NCI-H187 (cell line): ENCODE measurements at regions not wholly inside any gene's neighbourhood (a gene's known extent, or its start where the extent isn't known, plus 50 kb on each side); places are given as distances from the start of the nearest gene placed in this dataset.

Experiments
- DNase-seq, 2 experiments: peaks; one replicate each; lab custom pipeline; 2025; lab: John Stamatoyannopoulos, UW

DNA sequence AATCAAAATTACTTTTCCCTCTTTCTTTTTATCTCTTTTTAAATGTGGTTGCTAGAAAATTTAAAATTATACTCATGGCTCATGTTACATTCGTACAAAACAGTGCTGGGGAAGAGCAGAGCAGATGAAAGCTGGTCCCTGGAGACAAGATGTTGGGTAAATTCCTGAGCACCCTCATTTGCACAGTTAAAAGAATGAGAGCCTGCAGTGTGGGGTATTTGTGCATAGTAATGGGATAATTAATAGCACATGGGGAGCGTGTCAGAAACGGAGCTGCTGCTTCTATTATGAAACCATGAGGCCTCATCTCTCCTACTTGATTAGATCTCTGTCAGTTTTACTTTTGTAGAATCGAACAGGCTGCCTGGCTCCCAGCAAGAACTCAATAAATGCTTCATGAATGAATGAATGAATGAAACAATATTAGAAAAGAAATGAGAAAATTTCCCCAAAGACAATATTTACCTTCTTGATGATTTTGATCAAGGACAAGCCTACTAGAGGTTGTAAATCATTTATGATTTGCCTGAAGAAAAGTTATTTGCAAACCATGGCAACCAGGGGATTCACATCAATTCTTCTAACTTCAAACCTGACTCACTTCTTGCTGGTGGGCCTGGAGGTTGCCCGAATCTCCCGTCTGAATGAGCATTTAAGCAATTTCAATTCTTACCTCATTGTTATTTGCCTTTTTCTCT lies 177.2 kb upstream of the TUT7 start:
- no peak for DNase-seq

DNA sequence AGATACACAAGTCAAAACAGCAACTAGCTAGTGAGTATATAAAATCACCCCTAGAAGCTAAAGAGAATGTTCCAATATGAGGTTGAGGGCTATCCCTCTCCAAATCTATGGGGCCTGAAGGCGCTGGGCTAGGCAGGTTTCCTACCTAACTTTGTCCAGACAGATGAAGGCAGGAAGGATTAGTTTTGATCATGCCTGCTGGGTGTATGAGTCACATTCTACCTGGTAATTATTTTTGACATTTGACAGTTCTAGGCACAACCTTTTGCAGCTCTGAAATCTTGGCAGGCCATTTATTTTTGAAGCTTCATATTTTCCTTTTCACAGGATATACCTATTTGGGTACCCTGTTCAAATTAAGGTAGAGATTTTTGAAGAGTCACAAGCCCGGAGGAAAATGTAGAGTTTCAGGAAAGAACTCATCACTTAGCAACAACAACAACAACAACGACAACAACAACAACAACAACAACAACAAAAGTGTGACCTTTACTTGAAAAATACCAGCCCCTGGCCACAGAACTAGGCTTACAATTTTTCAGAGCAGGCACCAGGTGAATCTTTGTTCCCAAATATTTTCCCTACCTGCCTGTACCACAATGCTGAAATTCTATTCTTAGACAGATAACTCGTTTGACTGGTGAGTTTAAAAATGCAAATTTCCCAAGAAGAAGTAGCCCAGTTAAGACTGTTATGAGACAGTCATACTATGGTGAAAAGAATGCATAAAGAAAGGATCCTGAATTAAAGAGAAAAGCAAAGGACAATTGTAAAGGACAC lies 175.5 kb upstream of the TUT7 start:
- DNase-seq, result no peak

DNA sequence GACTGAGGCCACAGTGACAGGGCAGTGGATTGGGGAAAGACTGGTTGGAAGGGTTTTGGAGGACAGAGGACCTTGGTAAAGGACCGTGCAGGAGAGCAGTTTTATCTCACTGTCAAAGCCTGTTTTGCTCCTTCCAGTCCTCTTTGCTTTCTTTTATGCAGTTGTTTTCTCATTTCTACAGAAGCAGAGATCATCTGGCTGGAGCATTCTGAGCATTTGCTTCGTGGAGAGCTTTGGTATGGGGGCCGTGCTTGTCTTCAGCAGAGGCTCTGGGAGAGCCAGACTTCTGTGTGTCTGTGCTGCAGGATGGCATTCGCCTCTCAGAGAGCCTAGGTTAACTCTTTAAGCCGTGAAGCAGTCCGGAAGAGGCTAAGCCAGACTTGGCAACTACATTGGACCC lies 171.8 kb upstream of the TUT7 start:
- DNase-seq, result no peak

DNA sequence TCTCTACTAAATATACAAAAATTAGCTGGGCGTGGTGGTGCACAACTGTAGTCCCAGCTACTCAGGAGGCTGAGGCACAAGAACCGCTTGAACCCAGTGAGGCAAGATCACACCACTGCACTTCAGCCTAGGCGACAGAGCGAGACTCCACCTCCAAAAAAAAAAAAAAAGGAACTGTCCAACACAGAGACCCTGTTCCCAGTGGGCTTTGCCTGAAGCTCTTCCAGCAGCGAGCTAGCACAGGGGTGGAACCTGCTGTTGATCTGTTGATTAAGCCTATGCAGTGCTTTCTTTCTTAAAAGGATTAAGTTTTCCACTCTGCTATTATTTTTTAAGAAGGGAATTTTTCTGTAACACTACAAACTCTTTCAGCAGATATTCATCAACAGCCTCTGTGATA lies 171.0 kb upstream of the TUT7 start:
- no peak for DNase-seq

DNA sequence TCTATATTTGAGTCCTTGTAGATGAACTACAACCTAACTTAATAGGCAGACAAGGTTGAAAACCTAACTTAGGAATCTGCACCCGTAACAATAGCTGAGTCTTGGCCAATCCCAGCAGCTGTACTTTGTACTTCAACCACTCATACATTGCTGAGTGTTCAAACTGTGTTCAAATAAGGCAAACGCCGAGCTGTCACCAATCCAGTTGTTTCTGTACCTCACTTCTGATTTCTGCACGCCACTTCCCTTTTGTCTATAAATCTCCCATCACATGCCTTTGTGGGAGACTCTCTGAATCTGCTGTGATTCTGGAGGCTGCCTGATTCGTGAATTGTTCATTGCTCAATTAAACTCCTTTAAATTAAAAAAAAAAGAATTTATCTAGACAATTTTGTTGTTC lies 167.8 kb upstream of the TUT7 start:
- DNase-seq, result no peak

DNA sequence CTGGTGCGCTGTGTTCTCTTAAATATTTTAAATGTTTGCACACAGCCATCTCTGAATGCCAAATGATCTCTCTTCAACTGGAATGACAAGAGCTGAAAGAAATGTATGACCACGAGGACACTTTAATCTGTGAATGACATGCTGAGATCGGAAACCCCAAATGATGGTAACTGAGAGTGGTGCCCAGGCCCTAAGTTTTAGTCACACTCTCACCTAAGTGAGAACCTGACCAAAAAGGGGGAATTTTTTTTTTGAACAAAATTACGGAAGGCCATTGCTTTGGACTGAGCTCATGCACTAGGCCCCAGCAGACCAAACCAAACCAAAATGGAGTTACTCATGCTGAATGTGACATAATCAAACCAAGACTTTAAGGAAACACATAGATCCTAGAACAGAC lies 167.1 kb upstream of the TUT7 start:
- no peak for DNase-seq

DNA sequence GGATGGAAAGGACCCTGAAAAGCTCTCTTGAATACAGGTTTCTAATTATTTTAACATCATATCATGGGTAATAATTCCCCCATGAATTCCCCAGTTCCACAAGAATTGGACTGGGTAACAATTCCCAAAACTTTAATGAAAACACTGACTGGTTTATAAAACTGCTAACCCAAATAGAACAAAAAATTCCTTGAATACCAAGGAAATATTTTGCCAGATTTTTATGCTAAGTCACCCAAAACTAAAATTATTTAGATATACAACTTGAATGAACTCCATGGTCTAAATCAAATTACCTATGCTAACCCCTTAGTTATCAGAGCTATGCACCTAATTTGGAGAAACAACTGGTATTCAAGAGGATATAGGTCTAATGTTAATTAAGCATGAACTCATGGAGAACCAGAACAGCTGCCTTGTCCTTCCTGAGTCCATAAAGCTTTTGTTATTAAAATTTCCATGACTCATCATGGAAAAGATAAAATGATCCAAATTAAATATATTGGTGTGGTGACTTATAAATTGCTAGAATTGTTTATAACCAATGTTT lies 164.9 kb upstream of the TUT7 start:
- DNase-seq, result no peak

DNA sequence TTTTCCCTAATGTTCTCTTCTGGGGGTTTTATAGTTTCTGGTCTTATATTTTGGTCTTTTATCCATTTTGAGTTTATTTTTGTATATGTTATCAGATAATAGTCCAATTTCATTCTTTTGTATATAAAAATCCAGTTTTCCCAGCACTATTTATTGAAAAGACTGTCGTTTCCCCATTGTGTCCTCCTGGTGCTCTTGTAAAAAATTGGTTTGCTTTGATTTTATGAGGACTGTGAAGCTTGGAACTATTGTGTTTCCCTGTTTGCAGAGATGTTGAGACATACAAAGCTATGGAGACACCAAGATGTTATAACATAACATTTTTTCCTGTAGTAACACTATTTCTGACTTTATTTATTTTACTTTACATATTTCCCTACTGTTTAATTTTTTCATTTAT lies 163.3 kb upstream of the TUT7 start:
- no peak for DNase-seq

DNA sequence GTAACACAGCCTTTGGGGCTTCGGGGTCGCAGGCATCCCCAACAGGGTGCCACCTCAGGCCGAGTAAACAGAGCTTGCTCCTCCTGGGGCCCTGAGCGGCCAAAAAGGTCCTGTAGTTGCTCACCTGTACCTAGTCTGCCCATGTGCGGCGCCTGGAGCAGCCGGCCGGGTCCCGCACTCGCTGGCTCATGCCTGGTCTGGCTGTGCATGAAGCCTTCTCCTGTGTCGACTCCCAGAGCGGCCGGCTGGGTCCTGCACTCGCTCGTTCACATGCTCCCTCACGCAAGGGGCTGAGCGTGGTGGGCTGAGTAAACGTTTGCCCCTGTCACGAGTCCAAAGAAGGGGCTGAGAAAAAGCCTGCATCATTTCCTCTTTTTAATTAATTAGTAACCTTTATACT lies 162.4 kb upstream of the TUT7 start:
- DNase-seq, result no peak

DNA sequence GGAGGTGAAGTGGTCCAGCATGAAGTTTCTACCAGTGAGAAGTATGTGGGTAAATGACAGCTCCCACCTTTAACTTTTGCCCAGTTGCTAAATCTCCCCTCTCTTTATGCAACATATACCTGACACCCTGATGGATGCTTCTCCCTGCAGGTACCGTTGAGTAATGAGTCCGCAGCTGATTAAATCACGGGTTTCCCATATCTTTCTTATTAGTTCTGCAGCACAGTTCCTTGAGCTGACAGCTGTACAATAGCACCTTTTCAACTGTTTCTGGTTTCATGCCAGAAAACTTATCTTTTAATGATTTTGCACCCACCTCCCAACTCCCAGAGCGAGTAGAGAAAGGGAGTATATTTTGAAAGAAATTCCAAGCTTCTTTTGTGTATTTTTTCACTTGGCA lies 161.0 kb upstream of the TUT7 start:
- no peak for DNase-seq

DNA sequence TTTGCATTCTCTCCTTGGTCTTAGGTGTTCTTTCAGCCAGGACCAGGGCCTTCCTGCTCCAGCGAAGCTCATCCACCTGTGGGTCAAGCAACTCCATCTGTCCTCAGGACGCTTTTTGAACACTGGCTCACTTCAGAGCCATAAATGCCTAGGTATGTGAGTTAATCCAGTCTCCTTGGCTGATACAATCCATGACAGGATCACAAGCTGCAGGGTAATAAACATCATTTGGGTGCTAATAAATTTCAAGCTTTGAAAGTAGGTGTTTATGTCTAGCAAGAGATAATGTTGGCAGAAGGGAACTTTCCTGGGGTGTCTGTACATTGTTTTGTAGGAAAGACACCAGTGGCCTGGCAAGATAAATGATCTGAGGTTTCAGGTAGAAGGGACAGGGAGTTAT lies 159.2 kb upstream of the TUT7 start:
- no peak for DNase-seq

DNA sequence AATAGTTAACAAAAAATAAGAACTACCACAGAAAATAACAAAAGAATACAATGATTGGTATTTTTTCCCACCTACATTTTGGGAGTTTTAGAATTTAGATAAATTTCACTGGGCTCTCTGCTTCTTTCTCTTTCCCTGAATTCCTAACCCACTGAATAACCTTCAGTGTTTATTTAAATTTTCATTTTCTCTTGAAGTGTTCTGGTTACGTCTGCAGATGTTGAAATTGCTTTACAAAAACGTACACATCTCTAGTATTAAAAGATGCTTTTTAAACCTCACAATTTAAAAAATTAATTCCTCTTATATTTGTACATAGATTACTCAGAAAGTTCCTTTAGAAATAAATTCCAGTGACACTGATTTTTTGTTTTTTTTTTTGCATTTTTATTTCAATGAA lies 158.7 kb upstream of the TUT7 start:
- no peak for DNase-seq

DNA sequence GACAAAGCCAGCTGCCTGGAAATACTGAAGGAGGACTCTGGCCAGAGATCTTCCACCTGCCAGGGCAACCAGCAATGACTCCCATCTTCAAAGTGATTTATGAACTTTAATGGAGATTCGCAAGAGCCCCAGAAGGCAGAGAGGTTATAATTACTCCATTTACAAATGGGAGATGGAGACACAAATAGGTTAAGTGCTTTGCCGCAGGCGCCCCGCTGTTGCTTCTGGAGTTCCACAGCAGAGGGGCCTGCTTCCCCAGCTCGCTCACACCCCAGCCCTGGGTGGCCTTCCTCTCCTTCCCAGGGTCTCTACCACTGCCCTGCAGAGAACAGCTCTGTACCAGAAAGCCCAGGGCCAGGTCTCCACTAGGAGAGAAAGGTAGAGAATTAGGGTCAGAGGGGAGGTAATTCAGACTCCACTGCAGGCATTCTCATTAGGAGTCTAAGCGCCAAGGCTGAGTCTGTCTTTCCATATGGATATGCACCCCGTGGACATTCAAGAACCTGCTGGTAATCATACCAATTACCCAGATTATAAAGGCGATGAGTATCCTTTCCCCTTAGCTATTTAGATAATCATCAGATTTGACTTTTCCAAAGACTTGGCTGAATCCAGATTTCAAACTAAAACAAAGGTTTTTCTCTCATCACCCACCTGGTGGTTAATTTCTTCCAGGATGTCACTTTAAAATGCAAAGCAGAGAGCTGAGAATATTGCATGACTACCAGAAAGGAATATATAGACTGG lies 157.6 kb upstream of the TUT7 start:
- peak; percentile 4 to 18 for DNase-seq

DNA sequence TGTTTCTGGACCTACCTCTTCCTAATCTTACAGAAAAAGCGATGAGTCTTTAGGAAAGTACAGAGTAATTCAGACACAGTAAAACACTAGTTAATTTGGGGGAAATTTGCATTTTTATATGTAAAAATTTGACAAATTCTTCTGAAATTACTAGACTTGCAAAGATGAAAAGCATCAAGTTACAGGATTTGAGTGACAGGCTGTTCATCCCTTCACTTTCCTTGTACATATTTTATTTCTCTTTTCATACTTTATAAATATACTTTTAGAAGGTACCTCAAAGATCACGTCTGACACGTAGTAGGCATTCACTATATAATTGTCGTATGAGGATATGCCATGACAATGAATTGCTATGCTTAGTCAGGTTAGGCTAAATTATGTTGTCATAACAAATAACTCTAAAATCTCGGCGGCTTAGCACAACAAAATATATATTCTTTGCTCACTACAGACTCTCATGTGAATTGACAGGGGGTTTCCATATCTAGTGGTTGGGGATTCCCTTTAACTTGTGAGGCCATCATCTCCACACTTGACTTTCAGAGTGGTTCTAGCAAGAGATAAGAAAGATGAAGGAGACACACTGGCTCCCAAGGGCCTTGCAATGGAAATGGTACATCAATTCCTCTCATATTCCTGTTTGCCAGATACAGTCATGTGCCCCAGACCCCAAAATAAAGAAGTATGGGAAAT lies 154.1 kb upstream of the TUT7 start:
- no peak for DNase-seq

DNA sequence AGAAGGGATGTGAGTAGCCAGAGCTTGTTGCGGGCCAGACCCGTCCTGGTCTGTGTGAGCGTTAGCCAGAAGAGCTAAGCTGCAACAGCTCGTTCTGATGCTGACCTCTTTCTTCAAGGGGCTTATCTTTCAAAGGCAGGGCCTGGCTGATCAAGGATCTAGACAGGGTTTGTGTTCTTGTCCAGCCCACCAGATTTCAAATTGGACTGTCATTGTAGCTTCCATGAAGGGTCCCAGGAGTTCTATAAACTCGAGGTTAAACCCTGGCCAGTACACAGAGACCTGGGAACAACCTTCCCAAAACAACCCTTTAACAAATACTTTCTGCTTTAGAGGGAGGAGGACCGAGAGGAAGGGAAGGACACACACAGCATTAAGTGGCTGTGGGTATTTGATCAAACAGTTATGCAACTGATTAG lies 153.0 kb upstream of the TUT7 start:
- DNase-seq, result no peak

DNA sequence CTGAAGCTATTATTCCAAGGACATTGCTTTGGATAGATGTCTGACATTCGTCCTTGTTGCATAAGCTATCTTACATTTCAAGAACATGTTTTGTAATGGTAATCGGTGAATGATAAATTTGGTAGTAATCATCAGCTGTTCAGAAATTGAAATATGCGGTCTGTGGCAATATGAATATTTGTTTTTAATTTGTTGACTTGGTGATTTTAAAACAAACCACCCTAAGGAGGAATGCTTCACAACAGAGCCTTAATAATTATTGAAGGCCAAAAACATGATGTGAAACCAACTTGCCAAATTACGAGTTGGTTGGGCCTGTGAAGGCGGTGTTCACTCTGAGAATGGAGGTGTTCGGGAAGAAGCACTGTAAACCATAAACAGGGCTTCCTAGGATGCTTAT lies 149.7 kb upstream of the TUT7 start:
- no peak for DNase-seq

DNA sequence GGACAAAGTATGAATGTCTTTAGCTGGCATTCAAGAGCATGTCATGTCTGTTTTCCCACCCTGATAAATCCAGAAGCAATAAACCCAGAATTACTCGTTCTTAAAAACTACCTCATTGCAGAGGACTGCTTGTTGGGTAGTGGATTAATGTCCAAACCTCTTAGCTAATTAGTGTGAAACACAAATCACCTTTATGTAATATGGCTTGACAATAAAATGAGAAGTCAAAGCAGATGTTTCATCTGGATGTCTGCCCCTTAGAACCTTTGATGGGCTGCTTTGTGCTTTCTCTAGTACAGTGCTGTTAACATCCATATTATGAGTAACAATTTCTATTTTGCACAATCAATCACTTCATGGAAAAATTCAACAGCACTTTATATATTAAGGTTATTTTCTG lies 149.1 kb upstream of the TUT7 start:
- no peak for DNase-seq

DNA sequence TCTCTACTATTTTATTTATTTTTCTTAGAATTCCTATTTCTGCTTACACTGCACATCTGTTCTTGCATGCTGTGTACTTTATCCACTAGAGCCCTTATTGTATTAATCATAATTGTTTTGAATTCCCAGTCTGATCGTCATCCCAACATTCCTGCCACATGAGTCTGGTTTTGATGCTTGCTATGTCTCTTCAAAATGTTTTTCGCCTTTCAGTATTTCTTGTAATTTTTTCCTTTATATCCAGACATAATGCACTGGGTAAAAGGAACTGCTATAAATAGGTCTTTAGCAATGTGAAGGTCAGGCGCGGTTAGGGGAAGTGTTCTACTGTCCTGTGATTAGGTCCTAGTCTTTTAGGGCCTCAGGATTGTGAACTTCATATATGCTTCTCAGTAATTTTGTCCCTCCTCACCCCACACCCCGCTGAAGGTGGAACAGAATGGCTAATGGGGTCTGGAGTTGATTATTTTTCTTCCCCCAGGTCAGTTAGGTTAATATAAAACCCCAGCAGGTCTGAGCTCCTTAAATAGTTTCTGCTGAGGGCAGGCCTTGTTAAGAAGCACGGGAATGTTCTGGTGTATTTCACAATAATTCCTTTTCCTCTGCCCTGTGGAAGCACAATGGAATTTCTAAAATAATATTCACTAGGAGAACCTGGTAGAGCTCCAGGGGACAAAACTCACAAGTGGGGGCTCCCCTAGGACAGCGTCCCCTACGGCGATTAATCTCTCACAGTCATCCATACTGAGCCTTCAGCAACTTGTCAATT lies 146.6 kb upstream of the TUT7 start:
- no peak for DNase-seq

DNA sequence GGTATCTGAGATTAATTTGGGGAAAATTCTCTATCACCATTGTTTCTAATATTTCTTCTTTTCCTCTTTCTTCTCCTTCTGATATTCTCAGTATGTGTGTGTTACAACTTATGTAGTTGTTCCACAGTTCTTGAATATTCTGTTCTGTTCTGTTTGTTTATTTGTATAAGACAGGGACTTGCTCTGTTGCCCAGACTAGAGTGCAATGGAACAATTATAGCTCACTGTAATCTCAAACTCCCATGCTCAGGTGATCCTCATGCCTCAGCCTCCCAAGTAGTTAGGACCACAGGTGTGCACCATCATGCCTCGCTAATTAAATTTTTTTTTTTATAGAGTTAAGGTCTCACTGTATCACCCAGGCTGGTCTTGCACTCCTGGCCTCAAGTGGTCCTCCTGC lies 145.8 kb upstream of the TUT7 start:
- no peak for DNase-seq

DNA sequence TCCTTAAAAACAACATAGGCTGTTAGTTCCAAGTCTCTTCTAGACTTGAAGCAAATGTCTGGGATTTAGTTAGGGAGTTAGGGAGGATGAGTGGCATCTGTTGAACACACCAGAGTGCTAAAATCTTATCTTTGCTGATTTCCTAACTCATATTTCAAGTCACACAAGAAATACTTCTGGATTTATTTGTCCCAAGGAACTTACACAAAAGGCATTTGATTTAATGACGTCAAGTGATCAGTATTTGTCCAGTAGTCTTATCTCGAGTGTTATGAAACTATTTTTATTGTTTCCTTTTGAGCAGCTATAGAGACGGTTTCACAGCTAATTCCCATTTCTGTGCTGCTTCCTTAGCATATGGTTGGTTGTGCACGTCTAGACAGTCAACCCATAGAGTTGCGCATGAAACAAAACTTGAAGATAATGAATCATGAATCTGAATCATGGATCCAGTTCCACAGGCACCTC lies 140.5 kb upstream of the TUT7 start:
- no peak for DNase-seq
